Islet of Langerhans (tissue), 1 donor: ENCODE measurements at regions not wholly inside any gene's neighbourhood (a gene's known extent, or its start where the extent isn't known, plus 50 kb on each side); places are given as distances from the start of the nearest gene placed in this dataset.
"Not testable (repeated sequence)": the region's sequence is repeated elsewhere in the genome, so short reads cannot be mapped to it uniquely, and the experiment has no call there.

Experiments used
- FAIRE-seq: peaks from one replicate; lab custom pipeline; 2011; peaks lifted over from hg19 to GRCh38; lab: Jason Lieb, UNC

DNA sequence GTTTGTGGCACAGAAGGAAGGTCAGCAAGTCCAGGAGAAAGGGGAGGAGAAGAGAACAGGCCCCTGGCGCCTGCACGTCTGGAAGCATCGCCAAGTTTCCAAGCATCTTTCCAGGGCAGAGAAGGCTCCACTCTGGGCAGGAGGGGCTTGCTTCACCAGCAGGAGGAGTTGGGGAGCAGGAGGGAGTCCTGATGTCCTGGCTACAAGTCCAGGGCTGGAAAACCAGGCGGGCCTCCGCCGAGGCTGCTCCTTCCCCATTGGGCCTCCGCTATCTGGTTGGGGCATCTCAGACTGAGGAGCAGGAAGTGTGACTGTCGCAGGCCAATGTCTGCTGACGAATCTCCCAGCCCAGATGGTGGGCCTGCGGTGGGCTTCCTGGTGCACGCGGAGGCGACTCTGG lies 421.9 kb downstream of the PREX1 start:
- no peak for FAIRE-seq

DNA sequence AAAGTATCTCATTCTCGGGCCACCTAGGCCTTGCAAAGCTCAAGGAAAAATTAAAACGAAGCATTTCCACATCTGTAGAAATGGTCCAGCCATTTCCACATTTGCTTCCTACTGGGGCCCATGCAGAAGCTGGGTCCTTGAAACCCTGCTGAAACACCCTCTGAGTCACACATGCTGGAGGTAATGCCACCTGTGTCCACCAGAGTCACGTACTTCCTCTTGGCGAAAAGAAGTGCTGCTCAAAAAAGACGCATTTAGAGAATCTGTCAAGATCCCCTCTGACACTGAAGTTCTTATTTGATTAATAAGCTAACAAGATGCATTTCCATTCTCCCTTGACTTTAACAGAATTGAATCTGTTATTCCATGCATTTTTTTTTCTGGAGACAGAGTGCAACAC lies 423.2 kb downstream of the PREX1 start:
- FAIRE-seq: no peak

DNA sequence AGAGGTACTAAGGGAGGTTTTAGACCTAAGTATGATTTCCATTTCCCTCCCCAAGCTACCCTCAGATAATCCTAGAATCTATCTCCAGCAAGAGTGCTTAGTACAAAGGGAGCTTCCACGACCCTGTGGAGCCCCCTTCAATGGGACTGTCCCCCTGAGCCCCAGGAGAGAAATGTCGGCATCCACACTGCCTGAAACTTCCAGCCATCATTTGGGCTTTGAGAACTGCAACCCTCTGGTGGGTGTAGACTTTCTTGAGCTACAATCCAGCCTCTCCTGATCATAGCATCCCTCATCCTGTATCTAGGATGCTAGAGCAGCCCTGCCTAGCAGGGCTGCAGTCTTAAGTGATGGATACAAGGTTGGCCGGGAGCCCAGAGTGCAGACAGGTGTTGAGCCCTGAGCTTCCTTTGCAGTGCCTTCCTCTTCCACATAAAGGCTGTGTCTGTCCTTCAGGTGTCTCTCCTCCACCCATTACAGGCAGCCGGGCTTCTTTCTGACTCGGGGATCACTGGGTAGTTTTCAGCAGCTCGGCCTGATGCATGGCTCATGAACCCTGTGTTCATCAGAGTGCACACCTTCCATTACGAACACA lies 424.5 kb downstream of the PREX1 start:
- no peak for FAIRE-seq

DNA sequence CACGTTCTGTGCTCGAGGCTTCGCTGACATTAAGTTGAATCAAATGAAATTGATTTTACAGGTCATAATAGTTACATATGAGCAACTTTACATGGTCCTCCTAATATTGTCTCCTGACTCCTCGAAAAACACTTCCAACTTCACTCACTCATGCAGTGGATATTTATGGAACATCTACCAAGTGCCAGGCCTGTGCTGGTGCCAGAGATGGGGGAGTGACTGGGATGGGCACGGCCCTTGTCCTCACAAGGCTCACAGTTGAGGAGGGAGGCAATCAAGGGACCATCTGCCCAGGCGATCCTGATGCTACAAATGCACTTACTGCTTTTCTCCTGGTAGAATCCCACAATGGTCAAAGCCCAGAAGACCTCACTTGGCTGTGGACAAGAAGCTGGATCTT lies 426.4 kb downstream of the PREX1 start:
- FAIRE-seq: no peak

DNA sequence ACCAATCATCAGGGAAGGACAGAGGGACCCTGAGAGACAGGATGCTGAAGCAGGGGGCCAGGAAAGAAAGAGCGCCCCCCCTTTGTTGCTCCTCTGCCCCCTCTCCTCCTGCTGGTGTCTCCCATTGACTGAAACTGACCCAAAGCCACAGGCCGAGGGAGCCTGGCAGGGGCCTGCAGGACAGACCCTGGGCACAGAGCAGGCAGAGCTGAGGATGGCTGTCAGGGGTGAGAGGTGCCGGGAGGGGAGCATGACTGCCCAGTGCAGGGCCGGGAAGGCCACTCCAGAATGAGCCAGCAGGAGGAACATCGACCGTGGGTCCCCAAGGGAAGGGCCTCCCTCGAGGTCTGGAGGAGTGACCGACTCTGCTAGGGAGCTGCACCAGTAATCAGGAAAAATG lies 427.8 kb downstream of the PREX1 start:
- FAIRE-seq: no peak

DNA sequence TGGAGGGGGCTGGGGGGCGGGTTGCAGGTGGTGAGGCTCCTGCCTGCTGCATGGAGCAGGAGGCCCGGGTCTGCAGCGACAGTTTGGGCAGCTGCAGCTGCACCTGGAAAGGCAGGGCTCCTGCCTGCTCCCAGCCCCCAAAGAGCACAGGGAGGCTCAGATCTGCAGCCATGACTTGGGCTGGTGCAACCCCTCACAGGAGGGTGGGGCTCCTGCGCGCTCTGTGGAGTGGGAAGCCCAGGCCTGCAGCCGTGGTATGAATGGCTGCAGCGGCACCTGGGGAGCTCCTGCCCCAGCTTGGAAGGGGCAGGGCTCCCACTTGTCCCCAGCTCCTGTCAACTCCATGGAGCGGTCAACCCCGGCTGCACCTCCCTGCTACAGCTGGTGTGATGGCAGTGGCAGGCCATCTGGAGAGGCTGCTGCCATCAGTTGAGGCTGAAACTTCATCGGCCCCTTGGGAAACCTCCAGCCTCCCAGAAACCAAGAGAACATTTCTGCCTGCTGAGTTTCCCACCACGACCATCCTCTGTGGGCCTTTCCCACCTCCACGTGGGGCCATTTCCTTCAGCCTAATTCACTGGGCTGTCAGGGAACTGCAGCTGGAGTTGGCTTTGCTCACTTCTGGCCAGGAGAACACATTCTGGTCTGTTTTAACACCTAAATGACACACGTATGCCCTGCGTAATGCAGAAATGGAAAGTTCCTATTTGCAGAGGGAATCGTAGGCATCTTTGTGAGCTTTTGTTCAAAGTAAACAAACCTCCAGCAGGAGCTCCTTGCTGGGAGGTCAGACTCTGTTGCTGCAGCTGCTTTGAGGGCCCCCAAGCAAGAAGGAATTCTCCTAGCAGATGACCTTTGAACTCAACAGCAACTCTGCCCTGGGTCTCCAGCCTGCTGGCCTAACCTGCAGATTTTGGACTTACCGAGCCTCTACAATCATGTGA lies 429.0 kb downstream of the PREX1 start:
- no peak for FAIRE-seq

DNA sequence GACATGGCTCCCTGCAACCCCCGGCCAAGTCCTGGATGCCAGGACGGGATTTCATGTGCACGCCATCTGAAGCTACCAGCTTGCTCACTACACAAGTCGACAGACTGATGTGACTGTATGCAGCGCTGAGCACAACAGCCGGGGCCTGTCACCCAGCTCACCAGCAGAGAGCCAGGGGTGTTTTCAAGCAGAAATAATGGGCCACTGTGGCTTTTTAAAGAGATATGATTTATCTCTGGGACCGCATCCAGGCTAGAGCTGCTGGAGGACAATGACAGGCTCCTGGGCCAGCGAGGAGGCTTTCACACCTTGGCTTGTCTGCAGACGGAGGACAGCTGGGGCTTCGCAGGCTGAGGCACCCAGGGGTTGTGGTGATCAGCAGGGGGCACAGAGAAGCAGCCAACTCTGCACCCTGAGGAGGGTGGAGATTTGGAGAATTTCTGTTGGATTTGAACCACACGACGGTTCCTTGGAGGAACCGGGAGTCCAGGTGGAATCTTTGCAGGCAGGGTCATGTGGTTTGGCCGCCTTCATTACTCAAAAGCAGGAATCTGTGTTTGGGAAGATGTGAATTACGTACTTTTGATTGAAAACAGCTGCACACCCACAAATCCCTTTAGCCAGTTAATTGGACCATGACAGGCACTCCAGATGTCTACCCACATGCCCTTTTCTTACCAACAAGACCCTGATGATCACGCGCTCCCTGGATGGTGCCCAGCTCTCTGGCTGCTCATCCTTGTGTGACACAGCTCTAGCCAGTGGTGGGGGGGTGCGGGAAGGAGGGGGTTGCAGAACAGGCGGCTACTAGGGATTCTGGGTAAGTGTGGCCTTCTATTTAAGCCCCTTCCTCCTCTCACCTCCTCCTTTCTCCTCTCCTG lies 430.6 kb downstream of the PREX1 start:
- not testable (repeated sequence) for FAIRE-seq

DNA sequence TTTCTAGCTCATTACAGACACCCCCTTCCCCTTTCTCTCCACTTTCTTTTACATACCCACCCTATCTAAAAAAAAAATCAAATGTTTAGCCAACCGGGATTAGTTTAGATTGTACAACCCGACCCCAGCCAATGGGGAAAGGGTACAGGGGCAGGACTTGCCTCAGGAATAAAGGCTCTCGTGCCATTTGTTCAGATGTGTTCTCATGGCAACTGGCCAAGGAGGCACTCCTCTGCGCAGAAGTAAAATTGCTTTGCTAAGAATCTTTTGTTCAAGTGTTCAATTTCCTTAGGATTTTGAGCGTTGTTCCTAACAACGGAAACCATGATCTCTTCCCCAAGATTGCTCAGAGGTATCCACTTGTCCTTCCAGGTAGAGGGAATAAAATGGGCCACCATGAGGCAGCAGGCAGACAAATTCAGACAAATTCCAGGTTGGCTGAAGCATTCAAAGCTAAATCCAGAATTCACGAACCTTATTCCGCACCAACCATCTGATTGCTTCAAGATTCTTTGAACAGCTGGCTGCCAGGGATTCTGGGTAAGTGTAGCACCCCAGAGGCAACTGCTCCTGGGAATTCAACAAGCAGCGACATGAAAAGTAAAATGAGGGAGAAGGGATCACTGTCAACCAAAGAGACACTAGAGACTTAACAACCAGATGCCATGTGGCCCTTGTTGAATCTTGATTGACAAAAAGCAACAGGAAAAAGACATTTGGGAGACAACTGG lies 431.8 kb downstream of the PREX1 start:
- no peak for FAIRE-seq

DNA sequence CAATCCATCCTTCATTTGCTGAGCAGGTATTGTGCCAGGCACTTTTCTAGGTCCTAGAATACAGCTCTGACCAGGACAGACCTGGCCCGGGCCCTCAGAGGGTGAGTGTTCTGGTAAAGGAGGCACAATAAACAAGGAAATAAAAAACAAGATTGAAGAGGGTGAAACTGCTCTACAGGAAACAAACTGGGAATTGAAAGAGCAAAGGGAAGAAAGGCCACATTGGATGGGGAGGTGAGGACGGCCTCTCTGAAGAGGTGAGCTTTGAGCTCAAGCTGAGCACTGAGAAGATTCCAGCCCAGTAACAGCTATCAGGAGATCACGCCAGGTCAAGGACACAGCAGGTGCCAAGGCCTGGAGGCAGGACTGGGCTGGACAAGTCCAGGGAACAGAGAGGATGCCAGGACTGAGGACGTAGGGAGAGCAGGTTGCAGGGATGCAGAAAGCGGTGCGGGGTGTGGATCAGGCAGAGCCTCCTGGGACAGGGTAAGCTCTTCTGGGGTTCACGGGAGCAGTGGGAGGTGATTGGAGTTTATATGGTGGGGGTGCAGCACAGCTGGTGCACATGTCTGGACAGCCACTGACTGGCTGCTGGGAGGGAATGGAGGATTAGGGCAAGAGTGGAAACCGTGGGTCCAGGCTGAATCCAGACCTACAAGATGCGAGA lies 433.3 kb downstream of the PREX1 start:
- no peak for FAIRE-seq

DNA sequence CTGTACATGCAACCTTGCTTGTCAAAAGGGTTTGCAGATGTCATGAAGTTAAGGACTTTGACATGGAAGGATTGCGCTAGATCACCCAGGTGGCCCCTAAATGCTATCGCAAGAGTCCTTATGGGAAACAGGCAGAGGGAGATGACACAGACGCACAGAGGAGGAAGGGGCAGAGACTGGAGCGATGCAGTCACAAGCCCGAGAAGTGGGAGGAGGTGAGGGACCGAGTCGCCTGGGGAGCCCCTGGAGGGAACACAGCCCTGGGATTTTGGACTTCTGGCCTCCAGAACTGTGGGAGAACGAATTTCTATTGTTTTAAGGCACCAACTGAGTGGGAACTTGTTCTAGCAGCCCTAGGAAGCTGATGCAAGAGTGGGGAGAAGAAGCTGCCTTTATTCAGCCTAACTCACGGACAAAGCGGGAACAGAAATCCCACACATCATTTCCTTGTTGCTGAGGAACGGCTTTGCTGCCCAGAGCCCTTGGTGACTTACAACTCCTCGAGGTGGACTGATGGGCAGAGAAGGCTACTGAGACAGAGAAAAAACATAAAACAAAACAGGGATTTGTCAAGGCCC lies 434.0 kb downstream of the PREX1 start:
- no peak for FAIRE-seq

DNA sequence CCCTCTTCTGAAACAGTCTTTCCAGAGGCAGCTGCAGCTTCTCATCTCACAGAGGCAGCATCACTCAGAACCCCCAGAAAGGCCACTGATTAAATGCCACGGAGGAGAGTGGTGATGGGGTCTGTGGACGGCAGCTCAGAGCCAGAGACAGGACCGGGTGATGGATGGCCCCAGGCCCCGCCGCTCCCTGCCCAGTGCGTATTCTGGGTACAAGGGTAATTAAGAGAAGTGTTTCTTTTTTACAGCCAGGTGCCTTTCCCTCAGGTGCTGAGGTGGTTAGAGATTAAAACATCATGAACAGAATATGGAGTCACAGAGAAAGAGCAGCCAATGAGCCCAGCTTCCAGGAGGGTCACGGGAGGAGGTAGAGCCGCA lies 434.5 kb downstream of the PREX1 start:
- FAIRE-seq: no peak

DNA sequence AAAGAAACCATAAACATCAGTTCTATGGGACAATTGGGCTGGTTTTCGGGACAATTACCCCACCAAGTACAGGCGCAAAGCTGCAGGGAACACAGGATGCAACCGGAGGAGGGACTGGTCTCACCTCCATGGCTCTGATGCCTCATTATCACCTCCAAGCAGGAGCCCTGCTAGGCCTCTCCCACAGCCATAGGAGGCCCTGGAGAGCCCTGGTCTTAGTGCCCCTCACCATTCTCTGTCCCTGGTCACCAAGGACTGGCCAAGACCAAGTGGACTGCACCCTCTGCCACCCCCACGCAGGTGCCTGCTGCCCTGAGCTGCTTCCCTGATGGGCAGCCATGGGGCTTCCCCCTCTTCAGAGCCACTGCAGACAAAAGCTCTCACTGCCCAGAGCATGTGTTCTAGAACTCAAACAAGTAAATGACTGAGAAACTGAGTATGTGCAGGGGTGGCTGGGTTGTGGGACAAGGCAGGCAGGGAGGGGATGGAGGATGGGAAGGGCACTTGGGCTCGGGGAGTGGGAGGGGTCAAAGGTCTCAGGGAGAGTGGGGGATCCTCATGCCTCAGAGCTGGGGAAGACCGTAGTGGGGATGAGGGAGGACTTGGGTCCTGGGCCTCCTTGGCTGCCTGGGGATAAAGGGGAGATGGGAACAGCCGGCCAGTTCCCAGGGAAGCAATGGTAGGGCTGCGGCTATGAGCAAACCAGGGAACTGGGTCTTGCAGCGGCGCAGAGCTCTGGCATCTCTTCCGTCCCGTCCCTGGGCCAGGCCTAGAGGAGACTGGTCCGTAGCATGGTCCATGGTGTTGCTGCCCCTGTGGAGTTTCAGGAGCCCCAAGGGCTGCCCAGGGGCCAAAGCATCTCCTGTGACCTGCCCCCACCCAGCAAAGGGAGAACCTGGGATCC lies 435.1 kb downstream of the PREX1 start:
- FAIRE-seq: no peak

DNA sequence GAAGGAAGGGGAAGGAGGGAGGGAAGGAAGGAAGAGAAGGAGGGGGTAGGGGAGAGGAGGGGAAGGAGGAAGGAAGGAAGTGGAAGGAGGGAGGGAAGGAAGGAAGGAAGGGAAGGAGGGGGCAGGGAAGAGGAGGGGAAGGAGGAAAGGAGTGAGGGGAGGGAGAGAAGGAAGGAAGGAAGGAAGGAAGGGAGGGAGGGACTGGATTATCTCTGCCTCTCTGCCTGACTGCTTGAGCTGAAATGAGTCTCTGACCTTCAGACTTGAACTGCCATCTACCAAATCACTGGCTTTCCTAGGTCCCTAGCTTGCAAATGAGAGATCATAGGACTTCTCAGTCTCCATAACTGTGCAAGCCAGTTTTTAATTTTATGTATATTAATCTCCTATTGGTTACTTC lies 436.8 kb downstream of the PREX1 start:
- FAIRE-seq: no peak

DNA sequence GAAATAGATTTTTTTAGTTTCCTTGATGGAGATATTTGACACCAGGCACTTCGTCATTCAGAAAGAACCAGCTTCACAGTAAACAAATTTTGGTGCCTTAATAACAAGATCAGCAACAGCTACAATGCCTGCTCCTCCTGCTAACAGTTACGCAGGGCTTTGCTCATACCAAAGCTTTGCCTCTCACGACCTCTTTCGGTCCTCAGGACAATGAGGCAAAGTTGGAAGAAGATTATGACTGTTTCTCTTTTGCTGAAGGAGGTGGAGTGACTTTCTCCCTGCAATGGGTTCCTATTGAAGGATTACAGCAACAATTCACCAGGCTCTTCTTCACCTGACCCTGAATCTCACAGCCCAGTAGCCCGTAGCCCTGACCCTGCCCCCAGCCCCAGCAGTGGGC lies 440.1 kb downstream of the PREX1 start:
- FAIRE-seq: no peak

DNA sequence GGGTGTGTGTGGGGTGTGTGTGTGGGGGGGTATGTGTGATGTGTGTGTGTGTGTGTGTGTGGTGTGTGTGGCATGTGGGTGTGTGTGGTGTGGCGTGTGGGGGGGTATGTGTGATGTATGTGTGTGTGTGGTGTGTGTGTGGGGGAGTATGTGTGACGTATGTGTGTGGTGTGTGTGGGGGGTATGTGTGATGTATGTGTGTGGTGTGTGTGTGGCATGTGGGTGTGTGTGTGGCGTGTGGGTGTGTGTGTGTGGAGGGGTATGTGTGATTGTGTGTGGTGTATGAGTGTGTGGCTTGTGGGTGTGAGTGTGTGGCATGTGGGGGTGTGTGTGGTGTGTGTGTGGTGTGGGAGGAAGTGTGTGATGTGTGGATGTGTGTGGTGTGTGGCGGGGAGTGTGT lies 442.3 kb downstream of the PREX1 start:
- FAIRE-seq: no peak

DNA sequence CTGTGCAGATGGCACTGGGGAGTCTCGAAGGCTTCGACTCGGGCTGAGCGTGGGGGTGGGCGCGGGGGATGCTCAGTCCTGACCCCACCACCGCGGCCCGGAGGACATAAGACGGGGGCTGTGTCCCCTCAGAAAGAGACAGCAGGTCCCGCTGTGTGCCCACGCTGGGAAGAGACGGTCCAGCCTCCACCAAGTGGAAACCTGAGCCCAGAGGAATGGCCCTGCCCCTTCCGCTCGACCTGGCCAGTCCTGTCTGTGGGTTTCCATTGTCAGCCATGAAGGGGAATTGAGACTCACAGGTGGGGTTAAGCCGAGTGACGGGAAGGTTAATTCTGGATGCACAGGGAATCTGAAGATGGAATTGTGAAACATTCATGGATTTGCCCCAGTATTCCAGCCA lies 442.7 kb downstream of the PREX1 start:
- no peak for FAIRE-seq

DNA sequence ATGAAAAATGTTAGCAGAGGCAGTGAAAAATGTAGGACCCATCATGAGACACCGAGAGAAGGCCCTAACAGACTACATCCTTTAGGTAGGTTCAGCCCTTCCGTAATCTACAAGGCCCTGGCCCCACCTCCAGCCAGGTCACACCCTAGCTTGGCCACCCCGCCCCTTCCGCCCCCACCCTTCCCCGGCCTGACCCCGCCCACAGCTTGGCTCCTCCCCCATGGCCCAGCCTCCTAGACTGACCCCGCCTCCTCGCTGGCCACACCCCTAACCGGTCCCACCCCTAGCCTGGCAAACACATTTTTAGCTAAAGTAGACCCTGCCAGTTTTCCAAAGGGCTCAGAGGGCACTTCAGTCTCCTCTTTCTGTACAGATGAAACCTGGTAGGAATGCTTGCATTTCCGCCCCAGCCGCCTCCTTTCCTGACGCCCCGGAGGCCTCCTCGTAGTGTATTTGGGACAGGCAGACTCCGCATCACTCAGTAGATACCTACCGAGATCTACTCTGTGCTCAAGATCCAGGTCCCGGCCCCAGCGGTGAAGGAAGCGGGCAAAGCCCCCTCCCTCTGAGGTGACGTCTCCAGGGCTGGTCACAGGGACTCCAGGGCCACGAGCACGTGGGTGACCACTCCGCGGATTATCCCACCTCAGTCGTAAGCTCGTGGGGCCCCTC lies 443.5 kb downstream of the PREX1 start:
- FAIRE-seq: no peak

DNA sequence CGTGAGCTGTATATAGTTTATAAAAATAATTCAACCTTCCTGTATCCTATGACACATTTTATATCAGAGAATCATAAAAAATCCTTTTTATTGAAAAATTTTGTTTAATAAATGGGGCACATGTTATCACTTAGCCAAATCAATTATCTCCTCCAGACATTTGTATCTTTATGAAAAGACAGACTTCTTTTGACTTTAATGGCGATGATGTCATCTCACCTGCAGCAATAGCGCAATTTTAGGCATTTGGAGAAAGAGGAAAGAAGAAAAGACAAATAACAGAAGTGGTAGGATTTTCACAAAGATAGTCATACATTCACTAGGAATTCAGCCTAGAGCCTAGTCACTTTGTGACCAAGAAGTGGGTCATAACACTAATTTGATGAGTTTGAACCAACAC lies 444.5 kb downstream of the PREX1 start:
- FAIRE-seq: no peak

DNA sequence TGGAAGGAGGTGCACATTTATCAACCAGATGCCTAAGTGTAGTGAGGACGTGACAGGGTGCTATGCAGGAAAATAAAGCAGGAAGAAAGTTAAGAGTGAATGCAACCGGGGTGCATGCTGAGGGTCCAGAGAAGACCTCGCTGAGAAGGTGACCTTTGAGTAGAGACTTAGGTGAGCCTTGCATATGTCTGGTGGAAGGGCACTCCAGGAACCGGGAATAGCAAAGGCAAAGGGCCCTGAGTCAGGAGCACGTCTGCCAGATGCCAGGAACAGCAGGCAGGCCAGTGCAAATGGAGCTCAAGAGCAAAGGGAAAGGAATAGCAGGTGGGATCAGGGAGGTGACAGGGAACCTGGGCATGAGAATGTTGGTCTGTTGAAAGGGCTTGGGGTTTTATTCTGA lies 445.5 kb downstream of the PREX1 start:
- FAIRE-seq: no peak
